Neural cell (in vitro differentiated cells): ENCODE measurements at regions not wholly inside any gene's neighbourhood (a gene's known extent, or its start where the extent isn't known, plus 50 kb on each side); places are given as distances from the start of the nearest gene placed in this dataset.

Experiments
- H2AFZ ChIP-seq: fragments of 200-600, 300-800 bp; sonication (generic), shearing (Covaris generic); 2 replicates; pipeline ENCODE4 v1.6.0; 2014; ENCODE audit warnings: low read depth, mild to moderate bottlenecking, antibody characterized with exemption, low read length, moderate library complexity
- H3F3A ChIP-seq: fragments of 200-600 bp; shearing (Covaris generic); 2 replicates; pipeline ENCODE4 v1.6.1; 2016; ENCODE audit warnings: mild to moderate bottlenecking, moderate library complexity, mixed read lengths, antibody characterized with exemption, low read length; ENCODE audit not compliant: insufficient read depth, poor library complexity, severe bottlenecking
- H3K27ac ChIP-seq: fragments of 200-600, 300-800 bp; sonication (generic), shearing (Covaris generic); 2 replicates; pipeline ENCODE4 v1.5.1; 2014; ENCODE audit warnings: mild to moderate bottlenecking, low read length, moderate library complexity
- H3K27me3 ChIP-seq: fragments of 300-800, 200-600 bp; sonication (generic), shearing (Covaris generic); 2 replicates; pipeline ENCODE4 v1.6.0; 2014; ENCODE audit warnings: mild to moderate bottlenecking, low read depth, low read length, moderate library complexity; ENCODE audit not compliant: insufficient read depth
- H3K36me3 ChIP-seq: fragments of 300-800, 200-600 bp; sonication (generic), shearing (Covaris generic); 2 replicates; pipeline ENCODE4 v1.5.1; 2014; ENCODE audit warnings: mild to moderate bottlenecking, antibody characterized with exemption, low read length, moderate library complexity; ENCODE audit not compliant: insufficient read depth
- H3K4me2 ChIP-seq: fragments of 300-800, 200-600 bp; sonication (generic), shearing (Covaris generic); 2 replicates; pipeline ENCODE4 v1.6.0; 2014; ENCODE audit warnings: mild to moderate bottlenecking, low read length
- H3K4me3 ChIP-seq: fragments of 300-800, 200-600 bp; sonication (generic), shearing (Covaris generic); 2 replicates; pipeline ENCODE4 v1.5.1; 2014; ENCODE audit warnings: mild to moderate bottlenecking, low read length, moderate library complexity
- H3K79me2 ChIP-seq: fragments of 200-600 bp; shearing (Covaris generic); replicated peaks from 2 replicates; pipeline ENCODE4 v1.6.0; 2014; ENCODE audit warnings: mild to moderate bottlenecking, low read length, moderate library complexity; ENCODE audit not compliant: insufficient read depth
- H3K9ac ChIP-seq: fragments of 300-800, 200-600 bp; sonication (generic), shearing (Covaris generic); 2 replicates; pipeline ENCODE4 v1.6.1; 2016; ENCODE audit warnings: mild to moderate bottlenecking, low read length, mixed read lengths
- H3K9me2 ChIP-seq: fragments of 200-600 bp; shearing (Covaris generic); 2 replicates; pipeline ENCODE4 v1.6.1; 2016; ENCODE audit warnings: mild to moderate bottlenecking, low read length, mixed read lengths; ENCODE audit not compliant: insufficient read depth
- H3K9me3 ChIP-seq: fragments of 200-600, 300-800 bp; sonication (generic), shearing (Covaris generic); 2 replicates; pipeline ENCODE4 v1.6.1; 2016; ENCODE audit warnings: mild to moderate bottlenecking, mixed run types, low read length, moderate library complexity, mixed read lengths
- H4K20me1 ChIP-seq: fragments of 200-600 bp; shearing (Covaris generic); 2 replicates; pipeline ENCODE4 v1.6.1; 2016; ENCODE audit warnings: mild to moderate bottlenecking, mixed run types; ENCODE audit not compliant: insufficient read depth
- EP300 ChIP-seq: fragments of 450-650 bp; conservative IDR thresholded peaks from 2 replicates; pipeline ENCODE4 v1.6.1; 2014; ENCODE audit warnings: antibody characterized with exemption, mild to moderate bottlenecking, moderate library complexity; ENCODE audit not compliant: poor library complexity, severe bottlenecking
- EZH2 ChIP-seq: fragments of 200-600, 300-800 bp; shearing (Covaris generic), sonication (generic); IDR thresholded peaks from 2 replicates; pipeline ENCODE4 v1.6.1; 2014; ENCODE audit warnings: antibody characterized with exemption, low read length, borderline replicate concordance, mild to moderate bottlenecking; ENCODE audit not compliant: insufficient read depth, poor library complexity, severe bottlenecking
- MXI1 ChIP-seq: fragments of 450-650 bp; conservative IDR thresholded peaks from 2 replicates; pipeline ENCODE4 v1.6.1; 2014; ENCODE audit warnings: antibody characterized with exemption, mild to moderate bottlenecking; ENCODE audit not compliant: poor library complexity, severe bottlenecking
- POLR2AphosphoS5 ChIP-seq: IDR thresholded peaks from 2 replicates; pipeline ENCODE4 v1.6.1; 2012
- RAD21 ChIP-seq: fragments of 450-650 bp; conservative IDR thresholded peaks from 2 replicates; pipeline ENCODE4 v1.6.1; 2014; ENCODE audit warnings: antibody characterized with exemption, mild to moderate bottlenecking, moderate library complexity
- SMC3 ChIP-seq: fragments of 450-650 bp; conservative IDR thresholded peaks from 2 replicates; pipeline ENCODE4 v1.6.1; 2014; ENCODE audit warnings: antibody characterized with exemption, mild to moderate bottlenecking, moderate library complexity; ENCODE audit not compliant: poor library complexity
- TAF1 ChIP-seq: IDR thresholded peaks from 2 replicates; pipeline ENCODE4 v1.6.1; 2012; ENCODE audit warnings: low read depth
- TF ChIP-seq, protein P1 (sequence below): IDR thresholded peaks from 2 replicates; pipeline ENCODE4 v1.6.1; 2012; ENCODE audit warnings: borderline replicate concordance
- TF ChIP-seq, protein P2 (sequence below): fragments of 450-650 bp; IDR thresholded peaks from 2 replicates; pipeline ENCODE4 v1.5.1; 2014; ENCODE audit warnings: antibody characterized with exemption, mild to moderate bottlenecking, moderate library complexity; ENCODE audit not compliant: poor library complexity, severe bottlenecking

DNA sequence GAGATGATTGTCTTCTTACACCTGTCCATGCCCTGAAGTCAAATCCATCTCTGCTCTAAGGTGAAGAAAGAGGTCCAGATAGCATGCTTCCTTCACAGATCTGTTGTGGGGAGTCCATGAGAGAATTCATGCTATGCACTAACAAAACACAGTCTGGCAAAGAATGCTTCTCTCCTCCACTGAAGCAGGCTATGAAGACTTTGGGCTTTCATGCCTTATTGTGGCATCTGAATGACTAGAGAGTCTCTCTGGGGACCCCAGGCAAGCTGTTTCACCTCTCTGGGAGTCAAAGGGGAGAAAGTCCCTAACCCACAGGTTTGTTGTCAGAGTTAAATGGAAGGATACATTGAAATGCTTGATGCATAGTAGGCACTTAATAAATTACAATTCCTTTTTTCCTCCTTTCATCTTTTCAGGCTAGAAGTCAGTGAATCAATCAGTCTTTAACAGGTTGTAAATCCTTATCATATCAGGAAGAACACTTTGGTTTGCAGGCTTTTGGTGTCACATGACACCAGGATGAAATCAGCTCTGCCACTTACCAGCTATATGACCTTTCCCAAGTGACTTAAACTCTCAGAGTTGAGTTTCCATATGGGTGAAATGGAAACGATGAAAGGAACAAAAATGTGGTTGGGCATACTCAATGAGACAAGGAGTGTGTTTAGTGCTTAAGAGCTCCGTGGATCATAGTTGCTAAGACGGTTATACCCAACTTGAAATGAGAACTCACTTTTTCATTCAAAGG lies 200.1 kb upstream of the DAB1 start:
- H2AFZ ChIP-seq: no peak overlapping the region
- H3K9me2 ChIP-seq: no peaks in the 10 kb centered on the region
- H3K9ac ChIP-seq: no peak overlapping the region
- no peaks in the 10 kb centered on the region for H3K79me2 ChIP-seq
- no peaks in the 10 kb centered on the region for H3K36me3 ChIP-seq
- H4K20me1 ChIP-seq: no peaks in the 10 kb centered on the region
- H3F3A ChIP-seq: no peaks in the 10 kb centered on the region
- H3K4me3 ChIP-seq: no peak overlapping the region
- TF ChIP-seq, protein P1, sequence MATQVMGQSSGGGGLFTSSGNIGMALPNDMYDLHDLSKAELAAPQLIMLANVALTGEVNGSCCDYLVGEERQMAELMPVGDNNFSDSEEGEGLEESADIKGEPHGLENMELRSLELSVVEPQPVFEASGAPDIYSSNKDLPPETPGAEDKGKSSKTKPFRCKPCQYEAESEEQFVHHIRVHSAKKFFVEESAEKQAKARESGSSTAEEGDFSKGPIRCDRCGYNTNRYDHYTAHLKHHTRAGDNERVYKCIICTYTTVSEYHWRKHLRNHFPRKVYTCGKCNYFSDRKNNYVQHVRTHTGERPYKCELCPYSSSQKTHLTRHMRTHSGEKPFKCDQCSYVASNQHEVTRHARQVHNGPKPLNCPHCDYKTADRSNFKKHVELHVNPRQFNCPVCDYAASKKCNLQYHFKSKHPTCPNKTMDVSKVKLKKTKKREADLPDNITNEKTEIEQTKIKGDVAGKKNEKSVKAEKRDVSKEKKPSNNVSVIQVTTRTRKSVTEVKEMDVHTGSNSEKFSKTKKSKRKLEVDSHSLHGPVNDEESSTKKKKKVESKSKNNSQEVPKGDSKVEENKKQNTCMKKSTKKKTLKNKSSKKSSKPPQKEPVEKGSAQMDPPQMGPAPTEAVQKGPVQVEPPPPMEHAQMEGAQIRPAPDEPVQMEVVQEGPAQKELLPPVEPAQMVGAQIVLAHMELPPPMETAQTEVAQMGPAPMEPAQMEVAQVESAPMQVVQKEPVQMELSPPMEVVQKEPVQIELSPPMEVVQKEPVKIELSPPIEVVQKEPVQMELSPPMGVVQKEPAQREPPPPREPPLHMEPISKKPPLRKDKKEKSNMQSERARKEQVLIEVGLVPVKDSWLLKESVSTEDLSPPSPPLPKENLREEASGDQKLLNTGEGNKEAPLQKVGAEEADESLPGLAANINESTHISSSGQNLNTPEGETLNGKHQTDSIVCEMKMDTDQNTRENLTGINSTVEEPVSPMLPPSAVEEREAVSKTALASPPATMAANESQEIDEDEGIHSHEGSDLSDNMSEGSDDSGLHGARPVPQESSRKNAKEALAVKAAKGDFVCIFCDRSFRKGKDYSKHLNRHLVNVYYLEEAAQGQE: no peak
- TF ChIP-seq POLR2AphosphoS5: no peak
- TF ChIP-seq SMC3: no peak
- TF ChIP-seq, protein P2, sequence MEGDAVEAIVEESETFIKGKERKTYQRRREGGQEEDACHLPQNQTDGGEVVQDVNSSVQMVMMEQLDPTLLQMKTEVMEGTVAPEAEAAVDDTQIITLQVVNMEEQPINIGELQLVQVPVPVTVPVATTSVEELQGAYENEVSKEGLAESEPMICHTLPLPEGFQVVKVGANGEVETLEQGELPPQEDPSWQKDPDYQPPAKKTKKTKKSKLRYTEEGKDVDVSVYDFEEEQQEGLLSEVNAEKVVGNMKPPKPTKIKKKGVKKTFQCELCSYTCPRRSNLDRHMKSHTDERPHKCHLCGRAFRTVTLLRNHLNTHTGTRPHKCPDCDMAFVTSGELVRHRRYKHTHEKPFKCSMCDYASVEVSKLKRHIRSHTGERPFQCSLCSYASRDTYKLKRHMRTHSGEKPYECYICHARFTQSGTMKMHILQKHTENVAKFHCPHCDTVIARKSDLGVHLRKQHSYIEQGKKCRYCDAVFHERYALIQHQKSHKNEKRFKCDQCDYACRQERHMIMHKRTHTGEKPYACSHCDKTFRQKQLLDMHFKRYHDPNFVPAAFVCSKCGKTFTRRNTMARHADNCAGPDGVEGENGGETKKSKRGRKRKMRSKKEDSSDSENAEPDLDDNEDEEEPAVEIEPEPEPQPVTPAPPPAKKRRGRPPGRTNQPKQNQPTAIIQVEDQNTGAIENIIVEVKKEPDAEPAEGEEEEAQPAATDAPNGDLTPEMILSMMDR: no peak
- TF ChIP-seq EP300: no peak
- TF ChIP-seq TAF1: no peak
- no peak for TF ChIP-seq RAD21
- TF ChIP-seq MXI1: no peak
- no peak for TF ChIP-seq EZH2
- no peaks in the 10 kb centered on the region for H3K9me3 ChIP-seq
- no peaks in the 10 kb centered on the region for H3K27me3 ChIP-seq
- no peak overlapping the region for H3K4me2 ChIP-seq
- no peak overlapping the region for H3K27ac ChIP-seq

DNA sequence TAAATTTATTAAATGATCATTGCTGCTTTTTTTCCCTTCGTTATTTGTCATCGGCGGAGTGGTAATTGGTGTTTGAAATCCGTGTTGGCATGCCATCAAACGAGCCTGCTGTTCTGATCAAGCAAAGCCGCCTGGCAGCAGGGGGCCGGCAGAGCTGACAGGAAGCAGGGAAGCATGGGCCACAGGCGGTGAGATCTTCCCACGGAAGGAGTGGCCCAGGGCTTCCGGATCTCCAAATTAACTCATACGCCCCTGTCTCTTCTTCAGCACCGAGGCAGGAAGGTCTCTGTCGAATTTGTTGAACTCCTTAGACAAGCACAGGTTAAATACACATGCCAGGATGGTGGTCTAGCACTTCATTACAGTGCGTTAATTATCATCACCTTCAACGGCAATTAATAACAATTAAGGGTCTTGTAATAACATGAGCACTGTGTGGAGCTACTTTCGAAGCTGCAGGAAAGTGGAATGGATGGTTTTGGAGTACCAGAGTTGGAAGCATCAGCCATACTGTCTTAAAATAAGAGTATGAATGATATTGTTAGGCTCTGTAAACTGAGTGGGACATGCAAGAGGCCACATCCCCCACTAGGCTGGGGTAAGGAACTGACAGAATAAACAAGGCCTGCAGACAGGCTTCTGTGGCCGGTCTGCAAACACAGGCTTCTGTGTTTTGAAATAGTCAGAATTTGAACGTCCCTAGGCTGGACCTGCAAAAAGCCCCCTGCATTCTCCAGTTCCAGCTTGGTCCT lies 199.4 kb upstream of the DAB1 start:
- H2AFZ ChIP-seq: no peak overlapping the region
- no peak overlapping the region for H3K4me2 ChIP-seq
- no peak overlapping the region for H3K4me3 ChIP-seq

More for the DNA sequence above, 199.4 kb upstream of the DAB1 start:
- Histone ChIP-seq H3K9ac (no peak overlapping the region), H3F3A (no peaks in the 10 kb centered on the region), H3K27ac (no peak overlapping the region), H3K27me3 (no peaks in the 10 kb centered on the region), H3K9me2 (no peaks in the 10 kb centered on the region), H3K36me3 (no peaks in the 10 kb centered on the region), H3K79me2 (no peaks in the 10 kb centered on the region), H4K20me1 (no peaks in the 10 kb centered on the region), H3K9me3 (no peaks in the 10 kb centered on the region)
- TF ChIP-seq EP300 (peak; percentile 24), SMC3 (no peak), TAF1 (no peak)
